Caki2 (cell line): ENCODE measurements at regions not wholly inside any gene's neighbourhood (a gene's known extent, or its start where the extent isn't known, plus 50 kb on each side); places are given as distances from the start of the nearest gene placed in this dataset.
A peak's percentile ranks its signal among the peaks of the same experiment; 100 is the strongest.
"Not testable (repeated sequence)": the region's sequence is repeated elsewhere in the genome, so short reads cannot be mapped to it uniquely, and the experiment has no call there.

ENCODE experiments used
- DNase-seq: peaks from one replicate; pipeline ENCODE4 v3.0.0-alpha.2; 2015; ENCODE audit warnings: low read depth
- in situ Hi-C: cut with HindIII; loops from 2 replicates; pipeline ENCODE4 v1.10.0; 2016; ENCODE audit warnings: low sequenced_read_pairs, low pct_unique_long_range_greater_than_20kb, mixed read lengths

GRCh38 chr2:144645083-144645778, 125.3 kb upstream of the ZEB2 start:
- in situ Hi-C loops = no loop called here
- no peak for DNase-seq

GRCh38 chr2:144644549-144644948, 124.6 kb upstream of the ZEB2 start:
- DNase-seq = no peak
- in situ Hi-C loops = no loop called here

- in situ Hi-C loops = no loop called here
- no peak for DNase-seq
These were observed 123.8 kb upstream of the ZEB2 start for GRCh38 chr2:144643537-144644336.

GRCh38 chr2:144642856-144643255, 122.9 kb upstream of the ZEB2 start:
- in situ Hi-C loops = no loop called here
- no peak for DNase-seq

GRCh38 chr2:144642131-144642530, 122.2 kb upstream of the ZEB2 start:
- in situ Hi-C loops = no loop called here
- peak; percentile 23 for DNase-seq

GRCh38 chr2:144638250-144638649, 118.3 kb upstream of the ZEB2 start:
- in situ Hi-C loops, DNase-seq: not testable (repeated sequence)

- DNase-seq, in situ Hi-C loops: not testable (repeated sequence)
These were observed 116.9 kb upstream of the ZEB2 start for GRCh38 chr2:144636860-144637259.

- no peak for DNase-seq
- in situ Hi-C loops = no loop called here
These were observed 112.9 kb upstream of the ZEB2 start for GRCh38 chr2:144632809-144633208.

- DNase-seq = no peak
These were observed 111.7 kb upstream of the ZEB2 start for GRCh38 chr2:144631636-144632035.

GRCh38 chr2:144630459-144631215, 110.7 kb upstream of the ZEB2 start:
- in situ Hi-C loops = no loop called here
- peak; percentile 71 for DNase-seq

More at GRCh38 chr2:144631636-144632035, 111.7 kb upstream of the ZEB2 start:
- in situ Hi-C loops = no loop called here

GRCh38 chr2:144629935-144630334, 110.0 kb upstream of the ZEB2 start:
- DNase-seq = no peak
- in situ Hi-C loops = no loop called here

- in situ Hi-C loops = no loop called here
- no peak for DNase-seq
These were observed 108.6 kb upstream of the ZEB2 start for GRCh38 chr2:144628566-144628965.

GRCh38 chr2:144625626-144626025, 105.7 kb upstream of the ZEB2 start:
- DNase-seq = no peak
- in situ Hi-C loops = no loop called here

- DNase-seq = no peak
- in situ Hi-C loops = no loop called here
These were observed 105.3 kb upstream of the ZEB2 start for GRCh38 chr2:144625226-144625625.

- no peak for DNase-seq
- in situ Hi-C loops = no loop called here
These were observed 104.5 kb upstream of the ZEB2 start for GRCh38 chr2:144624451-144624850.

- DNase-seq, in situ Hi-C loops: not testable (repeated sequence)
These were observed 102.5 kb upstream of the ZEB2 start for GRCh38 chr2:144622373-144622772.

GRCh38 chr2:144621266-144621665, 101.3 kb upstream of the ZEB2 start:
- in situ Hi-C loops = no loop called here
- DNase-seq = no peak

GRCh38 chr2:144619760-144620159, 99.8 kb upstream of the ZEB2 start:
- no peak for DNase-seq
- in situ Hi-C loops = no loop called here

- DNase-seq, in situ Hi-C loops: not testable (repeated sequence)
These were observed 97.3 kb upstream of the ZEB2 start for GRCh38 chr2:144617171-144617570.
